Activated CD8-positive, alpha-beta memory T cell treated with anti-CD3 and anti-CD28 coated beads for 48 hours (primary cell): ENCODE measurements at regions not wholly inside any gene's neighbourhood (a gene's known extent, or its start where the extent isn't known, plus 50 kb on each side); places are given as distances from the start of the nearest gene placed in this dataset.

Source experiments
- DNase-seq, 3 experiments: peaks; one replicate each; pipeline ENCODE4 v3.0.0-alpha.2; 2020; ENCODE audit warnings: low read depth in 2 of 3, low spot score in 2 of 3

GRCh38 chr5:110064603-110065268 lies 375.0 kb downstream of the MAN2A1 start:
- no peak for DNase-seq

GRCh38 chr5:110070836-110071235 lies 381.1 kb downstream of the MAN2A1 start:
- no peak for DNase-seq

- no peak for DNase-seq
Observed at GRCh38 chr5:110072651-110073050, 382.9 kb downstream of the MAN2A1 start.

- DNase-seq, result no peak
Observed at GRCh38 chr5:110073534-110073933, 383.8 kb downstream of the MAN2A1 start.

- DNase-seq, result no peak
Observed at GRCh38 chr5:110075656-110076055, 385.9 kb downstream of the MAN2A1 start.

- no peak for DNase-seq
Observed at GRCh38 chr5:110077147-110077546, 387.4 kb downstream of the MAN2A1 start.

GRCh38 chr5:110082194-110082593 lies 392.5 kb downstream of the MAN2A1 start:
- DNase-seq, result no peak

GRCh38 chr5:110082863-110083262 lies 393.1 kb downstream of the MAN2A1 start:
- DNase-seq, result no peak

- DNase-seq, result no peak
Observed at GRCh38 chr5:110085826-110086225, 396.1 kb downstream of the MAN2A1 start.

GRCh38 chr5:110086658-110087388 lies 397.1 kb downstream of the MAN2A1 start:
- DNase-seq, result peak in 2 of 3 experiments; percentile 16 to 22

- no peak for DNase-seq
Observed at GRCh38 chr5:110087829-110088228, 398.1 kb downstream of the MAN2A1 start.

GRCh38 chr5:110088676-110089436 lies 399.1 kb downstream of the MAN2A1 start:
- no peak for DNase-seq

GRCh38 chr5:110092955-110093785 lies 403.4 kb downstream of the MAN2A1 start:
- DNase-seq, result no peak

- DNase-seq, result no peak
Observed at GRCh38 chr5:110094109-110094508, 404.4 kb downstream of the MAN2A1 start.

GRCh38 chr5:110094548-110094947 lies 404.8 kb downstream of the MAN2A1 start:
- no peak for DNase-seq

GRCh38 chr5:110096419-110096818 lies 406.7 kb downstream of the MAN2A1 start:
- DNase-seq, result no peak

GRCh38 chr5:110099572-110099971 lies 409.8 kb downstream of the MAN2A1 start:
- no peak for DNase-seq

- DNase-seq, result no peak
Observed at GRCh38 chr5:110103081-110103480, 413.4 kb downstream of the MAN2A1 start.

- no peak for DNase-seq
Observed at GRCh38 chr5:110104060-110104725, 414.5 kb downstream of the MAN2A1 start.
